Dendritic cell treated with granulocyte-macrophage colony-stimulating factor and Interleukin-4, amounts not matched to agents 40 ng/mL and 50 ng/mL, for 4 days (primary cell): ENCODE measurements at regions not wholly inside any gene's neighbourhood (a gene's known extent, or its start where the extent isn't known, plus 50 kb on each side); places are given as distances from the start of the nearest gene placed in this dataset.

Source experiments
- H3K27ac Mint-ChIP-seq: one replicate; pipeline ENCODE4 v1.8.0; 2022; ENCODE audit warnings: mild to moderate bottlenecking, mixed read lengths
- H3K27me3 Mint-ChIP-seq: one replicate; pipeline ENCODE4 v1.8.0; 2022; ENCODE audit warnings: mild to moderate bottlenecking, mixed read lengths
- H3K36me3 Mint-ChIP-seq: one replicate; pipeline ENCODE4 v1.8.0; 2022; ENCODE audit warnings: low read depth, mixed read lengths
- H3K4me1 Mint-ChIP-seq: one replicate; pipeline ENCODE4 v1.8.0; 2022; ENCODE audit warnings: low read depth, mixed read lengths
- H3K4me3 Mint-ChIP-seq: one replicate; pipeline ENCODE4 v1.8.0; 2022; ENCODE audit warnings: mild to moderate bottlenecking, moderate library complexity, mixed read lengths
- H3K9me3 Mint-ChIP-seq: one replicate; pipeline ENCODE4 v1.8.0; 2022; ENCODE audit warnings: mixed read lengths
- intact Hi-C: fragments of 100-400 bp; cut with micrococcal nuclease; formaldehyde crosslinking; loops from one replicate; pipeline ENCODE4 v1.15.0; 2022

DNA sequence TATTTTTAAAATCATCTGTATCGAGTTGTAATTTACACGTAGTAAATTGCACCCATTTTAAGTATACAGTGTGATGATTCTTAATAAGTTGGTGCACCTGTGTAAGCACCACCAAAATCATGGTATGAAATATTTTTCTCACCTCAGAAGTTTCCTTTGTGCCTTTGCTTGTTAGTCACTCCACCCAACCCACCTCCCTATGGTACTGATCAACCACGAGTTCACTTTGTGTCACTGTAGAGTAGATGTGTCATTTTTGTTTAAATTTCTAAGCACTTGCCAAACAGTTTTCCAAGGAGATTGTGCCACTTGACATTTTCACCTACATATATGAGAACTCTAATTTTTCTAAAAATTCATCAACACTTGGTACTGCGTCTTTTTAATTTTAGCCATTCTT is 806.5 kb downstream of the TLR4 start:
- no peak overlapping the region for H3K27ac Mint-ChIP-seq
- H3K4me3 Mint-ChIP-seq: no peak overlapping the region
- H3K27me3 Mint-ChIP-seq: no peaks in the 10 kb centered on the region
- H3K36me3 Mint-ChIP-seq: no peaks in the 10 kb centered on the region
- H3K4me1 Mint-ChIP-seq: no peaks in the 10 kb centered on the region
- peaks cover 35% of the 10 kb centered on the region for H3K9me3 Mint-ChIP-seq
- intact Hi-C loops: no loop called here

DNA sequence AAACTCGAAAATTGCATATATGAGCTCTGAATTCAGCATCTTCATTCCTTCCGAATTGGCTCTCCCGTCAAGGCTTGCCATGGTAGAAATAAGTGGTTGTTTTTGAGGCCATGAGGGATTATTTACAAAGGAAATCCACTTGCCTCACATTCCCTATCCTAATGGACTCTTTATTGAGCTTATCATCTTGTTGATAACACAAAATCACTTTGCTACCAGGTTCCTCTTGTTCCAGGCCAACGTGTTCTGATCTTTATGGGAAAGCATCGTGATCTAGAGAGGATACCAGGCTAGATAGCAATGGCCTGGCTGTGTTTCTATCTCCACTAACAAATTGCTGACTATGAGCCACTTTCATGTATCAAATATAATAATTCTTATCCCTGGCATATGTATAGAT is 811.7 kb downstream of the TLR4 start:
- H3K36me3 Mint-ChIP-seq: no peaks in the 10 kb centered on the region
- H3K27ac Mint-ChIP-seq: no peak overlapping the region
- H3K4me3 Mint-ChIP-seq: no peak overlapping the region
- intact Hi-C loops: no loop called here
- H3K27me3 Mint-ChIP-seq: no peaks in the 10 kb centered on the region
- peaks cover 14% of the 10 kb centered on the region for H3K9me3 Mint-ChIP-seq
- H3K4me1 Mint-ChIP-seq: no peaks in the 10 kb centered on the region

DNA sequence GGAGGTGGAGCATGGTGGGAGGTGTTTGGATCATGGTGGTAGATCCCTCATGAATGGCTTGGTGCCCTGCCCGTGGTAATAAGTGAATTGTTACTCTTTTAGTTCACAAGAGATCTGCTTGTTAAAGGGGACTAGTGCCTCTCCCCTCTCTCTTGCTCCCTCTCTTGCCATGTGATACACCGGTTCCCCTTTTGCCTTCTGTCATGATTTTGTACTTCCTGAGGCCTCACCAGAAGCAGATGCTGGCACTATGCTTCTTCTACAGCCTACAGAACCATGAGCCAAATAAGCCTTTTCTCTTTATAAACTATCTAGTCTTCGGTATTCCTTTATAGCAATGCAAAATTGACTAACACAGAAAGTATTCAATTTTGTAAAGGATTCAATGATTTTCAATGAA is 817.1 kb downstream of the TLR4 start:
- Mint-ChIP-seq H3K4me3 (no peak overlapping the region), H3K27me3 (no peaks in the 10 kb centered on the region), H3K4me1 (no peaks in the 10 kb centered on the region), H3K9me3 (no peaks in the 10 kb centered on the region), H3K27ac (no peak overlapping the region), H3K36me3 (no peaks in the 10 kb centered on the region)
- intact Hi-C loops: no loop called here

DNA sequence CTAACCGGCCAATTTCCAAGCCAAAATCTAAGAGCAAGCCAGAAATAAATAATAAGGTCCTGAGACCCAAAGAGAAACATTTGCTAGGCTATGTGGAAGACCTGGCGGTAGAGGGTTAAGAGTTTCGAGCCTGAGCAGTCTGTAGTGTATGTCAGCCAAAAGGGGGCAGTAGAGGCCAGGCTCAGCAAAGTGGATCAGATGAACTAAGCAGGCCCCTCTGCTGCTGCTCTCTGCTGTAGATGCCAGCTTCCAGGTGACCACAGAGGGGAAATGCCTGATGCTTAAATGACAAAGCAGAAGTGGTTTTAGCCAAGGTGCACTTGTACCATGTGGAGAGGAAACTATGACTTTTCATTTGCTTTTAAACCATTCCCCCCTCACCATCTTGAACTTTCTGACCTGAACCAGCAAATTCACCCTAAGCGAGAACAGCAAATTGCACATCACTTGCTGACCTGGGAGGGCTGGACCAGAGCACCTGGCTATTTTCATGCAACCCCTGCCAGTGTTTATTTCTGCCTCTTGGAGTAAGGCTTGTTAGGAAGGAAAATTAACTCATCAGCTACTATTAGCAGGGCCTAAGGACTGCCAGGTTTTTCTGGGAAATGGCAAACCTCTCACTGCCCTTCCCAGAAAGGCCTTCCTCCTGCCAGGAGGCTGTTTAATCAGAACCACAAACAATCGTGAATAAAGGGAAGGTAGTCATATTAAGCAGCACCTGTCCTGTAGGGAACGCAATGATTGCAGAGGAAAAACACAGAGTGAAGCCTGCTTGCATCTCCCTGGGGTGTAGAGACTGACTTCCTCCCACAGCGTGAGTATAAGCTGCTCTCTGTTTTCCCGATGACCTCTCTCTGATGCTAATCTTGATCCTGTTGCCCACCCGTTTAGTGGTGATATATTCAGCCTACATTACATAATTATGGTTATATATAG is 818.2 kb downstream of the TLR4 start:
- Mint-ChIP-seq H3K4me3 (no peak overlapping the region), H3K9me3 (no peaks in the 10 kb centered on the region), H3K4me1 (no peaks in the 10 kb centered on the region), H3K36me3 (no peaks in the 10 kb centered on the region), H3K27me3 (no peaks in the 10 kb centered on the region), H3K27ac (no peak overlapping the region)
- intact Hi-C loops: no loop called here

DNA sequence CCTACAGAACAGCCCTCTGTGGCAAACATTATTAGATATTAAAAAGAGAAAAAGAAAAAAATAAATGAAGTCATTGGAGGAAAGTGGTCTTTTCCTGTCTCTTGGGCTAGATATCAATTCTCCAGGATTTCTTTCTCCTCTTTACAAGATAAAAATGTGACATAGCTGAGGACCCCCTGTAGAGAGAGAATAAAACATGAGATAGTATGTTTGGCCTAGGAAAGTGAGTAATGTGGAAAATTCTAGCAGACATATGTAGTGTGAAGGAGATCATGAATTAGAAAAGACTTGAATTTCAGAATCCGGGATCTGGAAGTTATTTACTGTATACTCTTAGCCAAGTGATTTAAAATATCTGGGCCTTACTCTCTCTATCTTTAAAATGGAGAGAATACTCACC is 823.1 kb downstream of the TLR4 start:
- Mint-ChIP-seq H3K27ac (no peak overlapping the region), H3K4me1 (peaks cover 5% of the 10 kb centered on the region), H3K36me3 (no peaks in the 10 kb centered on the region), H3K9me3 (no peaks in the 10 kb centered on the region), H3K4me3 (no peak overlapping the region), H3K27me3 (no peaks in the 10 kb centered on the region)
- intact Hi-C loops: no loop called here

DNA sequence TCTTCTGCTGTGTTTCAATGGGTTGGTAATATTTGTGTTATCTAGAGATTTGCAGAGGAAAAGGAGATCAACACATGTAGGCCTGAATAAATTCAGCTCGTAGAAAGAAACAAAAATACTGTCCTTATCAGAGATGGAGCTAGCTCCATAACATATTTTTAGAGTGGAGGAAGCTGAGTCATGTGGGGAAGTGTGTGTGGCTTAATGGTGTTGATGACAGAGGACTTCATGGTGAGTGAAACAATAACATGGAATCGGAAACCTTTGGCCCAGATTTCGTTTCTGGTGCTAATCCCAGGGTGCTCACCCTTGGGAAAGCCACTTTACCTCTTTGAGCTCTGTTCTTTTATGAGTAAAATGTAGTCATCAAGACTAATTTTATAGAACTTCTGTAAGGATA is 825.0 kb downstream of the TLR4 start:
- Mint-ChIP-seq H3K9me3 (no peaks in the 10 kb centered on the region), H3K27me3 (no peaks in the 10 kb centered on the region), H3K4me3 (no peak overlapping the region), H3K4me1 (peaks cover 5% of the 10 kb centered on the region), H3K27ac (no peak overlapping the region), H3K36me3 (no peaks in the 10 kb centered on the region)
- intact Hi-C loops: no loop called here

DNA sequence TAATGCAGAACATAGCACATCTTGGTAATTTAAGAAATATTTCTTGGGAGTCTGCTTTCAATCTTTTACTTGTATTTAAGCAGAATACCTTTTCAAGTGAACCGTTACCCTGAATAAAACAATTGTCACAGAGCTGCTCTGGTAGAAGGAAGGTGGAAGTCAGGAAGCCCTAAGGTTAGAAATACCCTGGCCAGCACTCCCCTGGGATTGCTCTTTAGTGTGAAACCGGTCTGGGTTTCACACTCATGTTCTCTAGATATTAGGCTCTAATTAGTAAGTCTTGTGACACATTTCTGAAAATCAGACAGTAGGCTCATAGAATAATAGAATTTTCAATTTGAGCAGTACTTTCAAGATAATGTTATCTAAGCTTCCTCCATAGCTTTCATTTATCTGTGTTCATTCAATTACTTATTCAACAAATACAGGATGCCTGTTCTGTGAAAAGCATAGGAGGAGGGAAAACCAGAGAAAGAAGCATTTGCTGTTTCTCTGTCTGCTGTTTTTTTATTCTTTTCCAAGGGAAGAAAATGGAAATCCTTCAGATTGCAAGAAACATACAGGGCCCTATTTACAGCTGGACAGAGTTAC is 825.5 kb downstream of the TLR4 start:
- peaks cover 5% of the 10 kb centered on the region for H3K4me1 Mint-ChIP-seq
- intact Hi-C loops: no loop called here
- H3K27me3 Mint-ChIP-seq: no peaks in the 10 kb centered on the region
- H3K9me3 Mint-ChIP-seq: no peaks in the 10 kb centered on the region
- no peaks in the 10 kb centered on the region for H3K36me3 Mint-ChIP-seq
- no peak overlapping the region for H3K4me3 Mint-ChIP-seq
- H3K27ac Mint-ChIP-seq: no peak overlapping the region

DNA sequence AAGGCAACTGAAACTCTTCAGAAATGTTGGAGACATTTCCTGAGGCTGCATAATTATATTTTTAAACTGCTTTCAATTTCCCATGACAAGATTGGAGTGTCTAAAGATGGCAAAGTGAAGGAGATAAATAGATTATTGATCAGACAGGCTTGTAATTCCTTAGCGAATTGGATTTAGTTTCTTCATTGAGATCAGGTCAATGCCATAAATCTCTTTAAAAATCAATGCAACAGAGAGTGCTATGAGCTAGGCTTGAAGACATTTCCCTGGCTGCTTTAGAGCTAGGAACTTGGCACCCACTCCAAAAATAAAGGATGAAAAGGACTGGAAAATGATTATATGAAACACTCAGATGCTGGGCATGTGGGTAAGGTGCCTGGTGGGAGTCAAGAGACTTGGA is 828.4 kb downstream of the TLR4 start:
- no peak overlapping the region for H3K4me3 Mint-ChIP-seq
- H3K27me3 Mint-ChIP-seq: no peaks in the 10 kb centered on the region
- no peak overlapping the region for H3K27ac Mint-ChIP-seq
- H3K4me1 Mint-ChIP-seq: peaks cover 5% of the 10 kb centered on the region
- intact Hi-C loops: no loop called here
- no peaks in the 10 kb centered on the region for H3K36me3 Mint-ChIP-seq
- no peaks in the 10 kb centered on the region for H3K9me3 Mint-ChIP-seq

DNA sequence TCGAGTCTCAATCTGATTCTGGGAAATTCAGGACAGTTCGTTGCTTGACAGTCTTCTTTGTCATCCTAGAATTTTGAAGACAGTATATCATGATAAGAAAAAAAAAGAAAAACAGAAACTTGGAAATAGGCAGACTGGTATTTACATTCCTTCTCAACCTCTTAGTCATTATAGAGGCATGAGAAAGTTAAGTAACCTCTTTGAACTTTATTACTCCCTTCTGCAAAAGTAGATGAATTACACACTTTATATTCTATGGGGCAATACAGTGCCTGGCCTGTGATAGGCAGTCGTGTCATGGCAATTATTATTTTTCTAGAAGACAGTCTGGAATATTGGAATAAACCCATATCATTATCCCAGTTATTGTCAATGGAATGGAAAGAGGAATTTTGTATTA is 828.9 kb downstream of the TLR4 start:
- no peak overlapping the region for H3K27ac Mint-ChIP-seq
- peaks cover 5% of the 10 kb centered on the region for H3K4me1 Mint-ChIP-seq
- no peaks in the 10 kb centered on the region for H3K36me3 Mint-ChIP-seq
- H3K9me3 Mint-ChIP-seq: no peaks in the 10 kb centered on the region
- intact Hi-C loops: no loop called here
- H3K4me3 Mint-ChIP-seq: no peak overlapping the region
- H3K27me3 Mint-ChIP-seq: no peaks in the 10 kb centered on the region

DNA sequence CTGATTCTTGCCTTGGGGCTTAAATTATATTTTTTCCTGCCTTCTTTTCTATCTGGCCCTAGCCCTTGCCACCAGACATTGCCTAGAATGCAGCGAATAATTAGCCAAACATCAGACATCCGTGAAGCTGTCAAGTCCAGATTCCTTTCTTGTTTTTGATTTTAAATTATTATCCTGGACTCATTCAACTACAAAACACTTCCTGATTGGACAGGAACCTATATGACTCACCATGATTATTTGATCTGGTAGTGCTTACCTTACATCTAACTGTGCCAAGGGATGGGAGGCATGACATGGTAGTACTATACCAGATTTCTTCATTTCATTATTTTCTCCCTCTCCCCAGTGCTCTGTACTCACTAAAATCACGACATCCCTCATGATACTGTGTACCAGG is 829.6 kb downstream of the TLR4 start:
- intact Hi-C loops: no loop called here
- Mint-ChIP-seq H3K27ac (no peak overlapping the region), H3K36me3 (no peaks in the 10 kb centered on the region), H3K4me3 (no peak overlapping the region), H3K4me1 (peaks cover 5% of the 10 kb centered on the region), H3K9me3 (no peaks in the 10 kb centered on the region), H3K27me3 (no peaks in the 10 kb centered on the region)

DNA sequence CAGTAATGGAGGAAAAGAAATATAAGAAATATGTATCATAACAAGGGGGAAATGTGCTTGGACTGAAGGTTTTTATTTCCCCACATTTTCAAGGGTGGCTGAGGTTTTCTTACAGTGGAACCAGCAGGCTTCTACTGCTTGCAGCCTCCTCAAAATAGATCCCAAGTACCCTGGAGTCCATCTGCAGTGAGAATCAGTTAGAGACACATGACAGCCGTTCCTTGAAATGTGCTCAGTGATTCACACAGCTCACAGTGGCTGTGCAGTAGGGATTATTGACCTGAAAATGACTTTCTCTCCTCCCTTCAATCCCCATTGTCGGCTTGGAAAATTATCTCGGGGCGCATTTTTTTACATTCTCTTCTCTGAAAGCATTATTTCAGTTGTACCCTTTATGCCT is 832.0 kb downstream of the TLR4 start:
- Mint-ChIP-seq H3K4me3 (no peak overlapping the region), H3K9me3 (no peaks in the 10 kb centered on the region), H3K4me1 (no peaks in the 10 kb centered on the region), H3K36me3 (no peaks in the 10 kb centered on the region), H3K27me3 (no peaks in the 10 kb centered on the region), H3K27ac (no peak overlapping the region)
- intact Hi-C loops: no loop called here

DNA sequence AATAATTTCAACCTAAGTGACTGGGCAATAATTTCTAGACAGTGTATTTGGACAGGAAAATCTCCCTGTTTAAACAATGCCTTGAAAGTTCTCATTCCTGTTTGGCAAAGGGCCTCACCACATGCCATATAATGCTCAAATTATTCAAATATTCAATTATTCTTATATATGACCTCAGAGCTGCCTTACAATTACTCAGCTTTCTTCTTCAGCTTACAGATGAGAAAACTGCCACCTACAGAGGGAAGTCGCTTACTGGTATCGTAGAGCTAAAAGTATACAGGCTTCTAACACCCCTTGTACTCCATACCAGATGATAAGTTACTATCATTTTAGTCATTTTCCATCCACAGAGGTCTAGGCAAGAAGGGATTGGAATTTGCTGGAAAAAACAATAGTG is 830.3 kb downstream of the BRINP1 start:
- no peaks in the 10 kb centered on the region for H3K9me3 Mint-ChIP-seq
- H3K27me3 Mint-ChIP-seq: no peaks in the 10 kb centered on the region
- no peak overlapping the region for H3K27ac Mint-ChIP-seq
- no peak overlapping the region for H3K4me3 Mint-ChIP-seq
- no peaks in the 10 kb centered on the region for H3K36me3 Mint-ChIP-seq
- intact Hi-C loops: no loop called here
- H3K4me1 Mint-ChIP-seq: no peaks in the 10 kb centered on the region

DNA sequence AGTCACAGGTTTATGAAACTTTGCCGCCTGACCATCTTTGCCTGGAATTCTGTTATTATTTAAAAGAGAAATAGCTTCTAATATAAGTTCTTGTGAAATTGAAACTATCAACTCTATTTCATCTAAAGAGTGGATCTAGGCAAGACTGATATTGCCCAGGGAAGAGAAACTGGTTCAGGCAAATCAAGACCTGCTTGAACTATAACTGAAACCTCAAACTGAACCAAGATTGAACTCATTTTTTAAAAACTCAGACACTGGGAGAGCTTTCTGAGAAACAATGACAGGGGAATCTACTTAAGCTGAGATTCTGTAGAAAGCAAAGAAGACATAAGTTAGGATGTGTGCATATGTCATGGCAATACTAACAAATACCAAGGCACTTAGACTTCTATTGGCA is 815.8 kb downstream of the BRINP1 start:
- H3K4me3 Mint-ChIP-seq: no peak overlapping the region
- intact Hi-C loops: no loop called here
- H3K4me1 Mint-ChIP-seq: no peaks in the 10 kb centered on the region
- no peak overlapping the region for H3K27ac Mint-ChIP-seq
- no peaks in the 10 kb centered on the region for H3K36me3 Mint-ChIP-seq
- peaks cover 9% of the 10 kb centered on the region for H3K9me3 Mint-ChIP-seq
- no peaks in the 10 kb centered on the region for H3K27me3 Mint-ChIP-seq

DNA sequence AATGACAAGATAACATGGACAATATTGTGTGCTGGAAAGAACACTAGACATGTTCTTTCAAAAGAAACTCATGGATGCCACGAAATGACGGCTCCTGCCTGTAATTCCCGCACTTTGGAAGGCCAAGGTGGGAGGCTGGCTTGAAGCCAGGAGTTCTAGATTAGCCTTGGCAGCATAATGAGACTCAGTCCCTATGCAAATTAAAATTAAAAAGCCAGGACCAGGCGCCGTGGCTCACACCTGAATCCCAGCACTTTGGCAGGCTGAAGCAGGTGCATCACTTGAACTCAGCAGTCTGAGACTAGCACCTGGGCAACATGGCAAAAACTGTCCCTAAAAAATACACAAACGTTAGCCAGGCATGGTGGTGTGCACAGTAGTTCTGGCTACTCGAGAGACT is 814.2 kb downstream of the BRINP1 start:
- no peaks in the 10 kb centered on the region for H3K36me3 Mint-ChIP-seq
- no peak overlapping the region for H3K27ac Mint-ChIP-seq
- H3K4me1 Mint-ChIP-seq: no peaks in the 10 kb centered on the region
- no peaks in the 10 kb centered on the region for H3K27me3 Mint-ChIP-seq
- intact Hi-C loops: no loop called here
- H3K9me3 Mint-ChIP-seq: peaks cover 9% of the 10 kb centered on the region
- H3K4me3 Mint-ChIP-seq: no peak overlapping the region

DNA sequence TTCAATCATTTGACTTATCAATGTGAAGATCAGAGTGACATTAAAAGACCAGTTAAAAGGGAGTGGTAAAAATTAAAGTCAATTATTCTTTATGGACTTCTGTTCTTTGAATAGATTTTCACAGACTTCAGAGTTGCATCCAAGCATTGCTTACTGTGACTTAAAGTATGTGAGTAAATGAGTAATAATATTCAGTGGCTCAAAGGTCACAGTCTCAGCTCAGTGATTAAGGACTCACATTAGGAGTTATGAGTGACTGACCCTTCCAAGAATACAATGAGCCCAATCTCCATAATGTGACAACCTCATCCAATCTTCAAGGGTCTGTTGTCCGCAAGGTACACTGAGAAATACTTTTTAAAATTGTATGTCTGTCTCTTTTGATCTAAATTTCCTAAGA is 811.2 kb downstream of the BRINP1 start:
- H3K27me3 Mint-ChIP-seq: no peaks in the 10 kb centered on the region
- no peaks in the 10 kb centered on the region for H3K4me1 Mint-ChIP-seq
- H3K36me3 Mint-ChIP-seq: no peaks in the 10 kb centered on the region
- peaks cover 9% of the 10 kb centered on the region for H3K9me3 Mint-ChIP-seq
- H3K4me3 Mint-ChIP-seq: no peak overlapping the region
- intact Hi-C loops: no loop called here
- H3K27ac Mint-ChIP-seq: no peak overlapping the region
